Calu3 (cell line): ENCODE measurements at regions not wholly inside any gene's neighbourhood (a gene's known extent, or its start where the extent isn't known, plus 50 kb on each side); places are given as distances from the start of the nearest gene placed in this dataset.
A peak's percentile ranks its signal among the peaks of the same experiment; 100 is the strongest.

Source experiments
- BruUV-seq: library from RNA; stranded (reverse); fragments of 400-500 nt; replicated peaks from 2 replicates; lab custom pipeline; 2021; lab: Mats Ljungman, UMichigan
- CTCF ChIA-PET: fragments of 300-600 bp; sonication (Branson Sonifier 250); formaldehyde crosslinking; loops from one replicate; lab custom pipeline; 2022; ENCODE audit warnings: antibody characterized with exemption; lab: Charles Lee
- DNase-seq: peaks from one replicate; pipeline ENCODE4 v3.0.0; 2022
- H3K27ac Mint-ChIP-seq: one replicate; pipeline ENCODE4 v1.8.0; 2022; ENCODE audit warnings: mixed read lengths; ENCODE audit not compliant: unreplicated experiment
- H3K27me3 Mint-ChIP-seq: one replicate; pipeline ENCODE4 v1.8.0; 2022; ENCODE audit warnings: mixed read lengths; ENCODE audit not compliant: unreplicated experiment
- H3K36me3 Mint-ChIP-seq: one replicate; pipeline ENCODE4 v1.8.0; 2022; ENCODE audit warnings: mild to moderate bottlenecking, moderate library complexity, mixed read lengths; ENCODE audit not compliant: insufficient read depth, unreplicated experiment
- H3K4me1 Mint-ChIP-seq: one replicate; pipeline ENCODE4 v1.8.0; 2022; ENCODE audit warnings: mild to moderate bottlenecking, low read depth, mixed read lengths; ENCODE audit not compliant: unreplicated experiment
- H3K4me3 Mint-ChIP-seq: one replicate; pipeline ENCODE4 v1.8.0; 2022; ENCODE audit warnings: mild to moderate bottlenecking, low read depth, moderate library complexity, mixed read lengths; ENCODE audit not compliant: unreplicated experiment
- H3K9me3 Mint-ChIP-seq: one replicate; pipeline ENCODE4 v1.8.0; 2022; ENCODE audit warnings: low read depth, mixed read lengths; ENCODE audit not compliant: unreplicated experiment
- CTCF ChIP-seq: fragments of 200-600 bp; IDR thresholded peaks from one replicate; pipeline ENCODE4 v1.8.0; 2022; ENCODE audit warnings: antibody characterized with exemption; ENCODE audit not compliant: unreplicated experiment
- intact Hi-C: fragments of 100-400 bp; cut with micrococcal nuclease; formaldehyde crosslinking; loops from one replicate; pipeline ENCODE4 v1.10.0; 2022; ENCODE audit not compliant: unreplicated experiment

DNA sequence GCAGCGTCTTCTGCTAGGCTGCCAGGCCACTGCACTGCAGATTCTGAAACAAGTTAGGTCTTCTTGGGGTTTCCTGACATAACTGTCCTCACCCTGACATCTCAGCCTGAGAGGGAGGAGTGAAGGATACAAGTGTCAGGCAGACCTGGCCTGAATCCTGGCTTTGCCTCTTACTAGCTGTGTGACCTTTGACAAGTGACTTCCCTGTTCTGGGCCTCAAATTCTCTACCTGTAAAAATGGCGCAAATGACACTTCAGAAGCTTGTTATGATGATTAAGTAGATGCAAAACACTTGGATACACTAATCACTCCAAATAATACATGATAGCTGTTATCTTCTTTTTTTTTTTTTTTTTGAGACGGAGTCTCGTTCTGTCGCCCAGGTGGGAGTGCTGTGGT, 119.2 kb upstream of the BOD1 start:
- intact Hi-C loops = no loop called here

DNA sequence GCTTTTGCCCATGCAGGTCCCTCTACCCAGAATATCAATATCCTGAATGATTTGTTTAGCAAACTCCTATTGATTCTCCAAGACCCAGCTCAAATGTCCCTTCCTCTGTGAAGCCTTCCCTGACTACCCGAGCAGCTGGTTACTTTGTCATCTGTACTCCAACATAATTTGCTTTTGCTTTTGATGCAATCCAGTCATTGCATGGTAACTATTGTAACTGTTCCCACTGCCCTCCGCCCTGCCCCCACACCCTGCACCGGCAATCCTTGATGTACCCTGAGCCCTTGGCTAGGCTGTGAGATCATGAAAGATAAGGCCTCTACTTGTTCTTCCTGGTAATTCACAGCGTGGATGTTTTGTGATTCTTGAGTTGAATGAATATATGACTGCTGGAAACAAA, 119.9 kb upstream of the BOD1 start:
- no TSS peak for BruUV-seq
- TF ChIP-seq CTCF = no peak
- Mint-ChIP-seq H3K27me3 (no peaks in the 10 kb centered on the region), H3K27ac (peak overlapping the region; percentile 78), H3K36me3 (peaks cover 5% of the 10 kb centered on the region), H3K4me1 (peaks cover 30% of the 10 kb centered on the region), H3K9me3 (no peaks in the 10 kb centered on the region), H3K4me3 (no peak overlapping the region)
- DNase-seq = peak; percentile 63
- CTCF ChIA-PET = interaction anchor here (0.6 to 1.1 kb wide), 3 partner anchors 24 to 176 kb away, joined by 3 to 6 read pairs (median 5); no protein-coding TSS in a partner anchor
- intact Hi-C loops = no loop called here

More for the DNA sequence above, 119.2 kb upstream of the BOD1 start:
- Mint-ChIP-seq H3K4me1 (peaks cover 30% of the 10 kb centered on the region), H3K27ac (no peak overlapping the region), H3K27me3 (no peaks in the 10 kb centered on the region), H3K9me3 (no peaks in the 10 kb centered on the region), H3K36me3 (peaks cover 5% of the 10 kb centered on the region), H3K4me3 (no peak overlapping the region)
- no peak for DNase-seq
- TF ChIP-seq CTCF = no peak
- CTCF ChIA-PET = interaction anchor here (0.6 to 0.8 kb wide), 3 partner anchors 23 to 177 kb away, joined by 3 to 6 read pairs (median 4); no protein-coding TSS in a partner anchor
- BruUV-seq = no TSS peak

- Mint-ChIP-seq H3K27me3 (no peaks in the 10 kb centered on the region), H3K4me3 (no peak overlapping the region), H3K4me1 (peaks cover 30% of the 10 kb centered on the region), H3K27ac (peak overlapping the region; percentile 78), H3K36me3 (peaks cover 5% of the 10 kb centered on the region), H3K9me3 (no peaks in the 10 kb centered on the region)
- CTCF ChIA-PET = interaction anchor here (1.1 to 1.2 kb wide), 2 partner anchors 16 to 27 kb away, joined by 3 to 5 read pairs; no protein-coding TSS in a partner anchor
- intact Hi-C loops = no loop called here
- no TSS peak for BruUV-seq
- TF ChIP-seq CTCF = no peak
- peak; percentile 83 for DNase-seq
Observed at GRCh38 chr5:173736923-173737412, 120.5 kb upstream of the BOD1 start.

DNA sequence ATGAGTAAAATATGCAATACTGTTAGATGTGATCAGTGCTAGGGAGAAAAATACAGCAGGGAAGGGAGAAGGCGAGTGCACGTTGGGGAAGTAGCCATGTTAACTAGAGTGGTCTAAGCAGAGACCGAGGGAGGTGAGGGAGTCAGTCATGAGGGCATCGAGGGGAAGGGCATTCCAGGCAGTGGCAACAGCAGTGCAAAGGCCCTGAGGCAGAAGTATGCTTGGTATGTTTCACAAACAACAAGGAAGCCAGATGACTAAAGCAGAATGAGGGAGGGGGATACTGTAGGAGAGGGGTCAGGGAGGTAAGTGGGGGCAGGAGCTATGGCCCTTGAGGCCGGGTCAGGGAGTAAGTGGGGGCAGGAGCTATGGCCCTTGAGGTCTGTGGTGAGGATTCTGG, 123.3 kb upstream of the BOD1 start:
- no peak for TF ChIP-seq CTCF
- CTCF ChIA-PET = no interaction called here
- BruUV-seq = no TSS peak
- intact Hi-C loops = no loop called here
- DNase-seq = no peak
- no peak overlapping the region for H3K4me3 Mint-ChIP-seq
- H3K36me3 Mint-ChIP-seq = peaks cover 5% of the 10 kb centered on the region
- H3K27me3 Mint-ChIP-seq = no peaks in the 10 kb centered on the region
- no peak overlapping the region for H3K27ac Mint-ChIP-seq
- peaks cover 31% of the 10 kb centered on the region for H3K4me1 Mint-ChIP-seq
- no peaks in the 10 kb centered on the region for H3K9me3 Mint-ChIP-seq
